ENCODE measurements at regions not wholly inside any gene's neighbourhood (a gene's known extent, or its start where the extent isn't known, plus 50 kb on each side); places are given as distances from the start of the nearest gene placed in this dataset.

GRCh38 chr1:55386456-55386855, 171.3 kb upstream of the USP24 start:
- TF ChIP-seq CTCF (conservative IDR thresholded peaks at IDR 0.05; ENCODE audit: low read length) (no peak), EZH2phosphoT487 (IDR thresholded peaks at IDR 0.05; ENCODE audit: borderline replicate concordance, low read depth, low read length) (no peak)
